ENCODE measurements at regions not wholly inside any gene's neighbourhood (a gene's known extent, or its start where the extent isn't known, plus 50 kb on each side); places are given as distances from the start of the nearest gene placed in this dataset.
"Not testable (repeated sequence)": the region's sequence is repeated elsewhere in the genome, so short reads cannot be mapped to it uniquely, and the experiment has no call there.

GRCh38 chr16:63774302-63774701 is 1347.6 kb downstream of the CDH11 start:
- 78 to 79% methylated on average over 3 of the region's 3 CpGs for WGBS, 2 donors
- no peak overlapping the region for H3K4me3 ChIP-seq
- TF ChIP-seq POLR2A (IDR thresholded peaks at IDR 0.05) (no peak), CTCF (IDR thresholded peaks at IDR 0.05) (no peak), EP300 (IDR thresholded peaks at IDR 0.05) (no peak), POLR2AphosphoS5 (IDR thresholded peaks at IDR 0.05) (no peak)
- intact Hi-C loops (cut with DNase I), result no loop called here
- H3K36me3 ChIP-seq, result no peaks in the 10 kb centered on the region
- H3K9me3 ChIP-seq, result no peaks in the 10 kb centered on the region
- H3K27ac ChIP-seq, result no peak overlapping the region
- DNase-seq, result no peak
- H3K4me1 ChIP-seq, result no peaks in the 10 kb centered on the region
- H3K27me3 ChIP-seq, result no peaks in the 10 kb centered on the region

- Histone ChIP-seq H3K4me3 (no peak overlapping the region), H3K36me3 (no peaks in the 10 kb centered on the region), H3K27me3 (no peaks in the 10 kb centered on the region), H3K4me1 (peaks cover 0 to 12% (median 0%) of the 10 kb centered on the region in 4 donors), H3K9me3 (no peaks in the 10 kb centered on the region), H3K27ac (no peak overlapping the region)
- 67 to 76% methylated on average over 2 of the region's 2 CpGs for WGBS, 2 donors
- DNase-seq, result no peak
- intact Hi-C loops (cut with DNase I), result no loop called here
- no peak for TF ChIP-seq CTCF (IDR thresholded peaks at IDR 0.05)
- no peak for TF ChIP-seq POLR2AphosphoS5 (IDR thresholded peaks at IDR 0.05)
- TF ChIP-seq POLR2A (IDR thresholded peaks at IDR 0.05), result no peak
- TF ChIP-seq EP300 (IDR thresholded peaks at IDR 0.05), result no peak
Measured at GRCh38 chr16:63769211-63769610, 1352.7 kb downstream of the CDH11 start.

- DNase-seq; H3K4me1 ChIP-seq; H3K4me3 ChIP-seq; H3K9me3 ChIP-seq; H3K27ac ChIP-seq; H3K27me3 ChIP-seq; H3K36me3 ChIP-seq; intact Hi-C loops (cut with DNase I): not testable (repeated sequence)
- 82 to 88% methylated on average over 11 of the region's 11 CpGs for WGBS, 2 donors
Measured at GRCh38 chr16:63760246-63760645, 1361.6 kb downstream of the CDH11 start.

GRCh38 chr16:63752347-63752746 is 1369.5 kb downstream of the CDH11 start:
- Histone ChIP-seq H3K4me1 (no peaks in the 10 kb centered on the region), H3K27me3 (no peaks in the 10 kb centered on the region), H3K27ac (no peak overlapping the region), H3K9me3 (no peaks in the 10 kb centered on the region), H3K4me3 (no peak overlapping the region), H3K36me3 (no peaks in the 10 kb centered on the region)
- intact Hi-C loops (cut with DNase I), result no loop called here
- no peak for TF ChIP-seq CTCF (IDR thresholded peaks at IDR 0.05)
- no peak for DNase-seq

- H3K4me1 ChIP-seq, result no peaks in the 10 kb centered on the region
- DNase-seq, result no peak
- TF ChIP-seq POLR2A (IDR thresholded peaks at IDR 0.05) (no peak), CTCF (IDR thresholded peaks at IDR 0.05) (no peak), POLR2AphosphoS5 (IDR thresholded peaks at IDR 0.05) (no peak), EP300 (IDR thresholded peaks at IDR 0.05) (no peak)
Measured at GRCh38 chr16:63749276-63749675, 1372.6 kb downstream of the CDH11 start.

More at GRCh38 chr16:63749276-63749675, 1372.6 kb downstream of the CDH11 start:
- H3K36me3 ChIP-seq, result no peaks in the 10 kb centered on the region
- intact Hi-C loops (cut with DNase I), result no loop called here
- H3K27ac ChIP-seq, result no peak overlapping the region
- H3K27me3 ChIP-seq, result no peaks in the 10 kb centered on the region
- H3K4me3 ChIP-seq, result no peak overlapping the region
- no peaks in the 10 kb centered on the region for H3K9me3 ChIP-seq
